Right lobe of liver (tissue), 6 donors: ENCODE measurements at regions not wholly inside any gene's neighbourhood (a gene's known extent, or its start where the extent isn't known, plus 50 kb on each side); places are given as distances from the start of the nearest gene placed in this dataset.

Source experiments
- ATAC-seq, 4 donors: fragments of 200-7000 bp; cut with Tn5 transposase; one replicate each; pipeline ENCODE4 v1.9.1; 2020; ENCODE audit warnings: mild to moderate bottlenecking in 4 of 4, moderate library complexity in 4 of 4
- DNase-seq, 3 donors: peaks; one replicate each; pipeline ENCODE4 v3.0.0-alpha.2; 2020
- H3K27ac ChIP-seq, 3 donors: fragments of 200-600 bp; one replicate each; pipeline ENCODE4 v1.8.0; 2022
- H3K27me3 ChIP-seq, 2 donors: fragments of 200-600 bp; one replicate each; pipeline ENCODE4 v1.8.0; 2022
- H3K36me3 ChIP-seq, 4 donors: fragments of 200-600 bp; sonication (generic) in 1 of 4; one replicate each; pipeline versions ENCODE4 v1.5.1 to v1.8.0; 2017 to 2022; ENCODE audit warnings: control low read depth in 1 of 4
- H3K4me1 ChIP-seq, 4 donors: fragments of 200-600 bp; sonication (generic) in 1 of 4; one replicate each; pipeline versions ENCODE4 v1.5.1 to v1.8.0; 2017 to 2022; ENCODE audit warnings: control low read depth in 1 of 4
- H3K4me3 ChIP-seq, 3 donors: fragments of 200-600 bp; one replicate each; pipeline ENCODE4 v1.8.0; 2022
- H3K9me3 ChIP-seq, 4 donors: fragments of 200-600 bp; sonication (generic) in 1 of 4; one replicate each; pipeline versions ENCODE4 v1.5.1 to v1.8.0; 2017 to 2022; ENCODE audit warnings: control low read depth in 1 of 4
- POLR2A ChIP-seq: fragments of 450-650 bp; IDR thresholded peaks from one replicate; pipeline ENCODE4 v1.6.1; 2017; ENCODE audit warnings: antibody characterized with exemption, mild to moderate bottlenecking
- WGBS: methylation state at CpG from one replicate; pipeline ENCODE4 v1.1.6; 2018; ENCODE audit warnings: low coverage, low lambda C conversion rate; ENCODE audit not compliant: insufficient coverage; ENCODE audit errors: missing lambda C conversion rate; 5-methylcytosine and 5-hydroxymethylcytosine counted together
- intact Hi-C, 2 donors: fragments of 100-400 bp; cut with DNase I; formaldehyde crosslinking; loops; one replicate each; pipeline versions ENCODE4 v1.11.2 to v1.14.1; 2022
- TF ChIP-seq, protein P1 (sequence below), 4 donors: fragments of 200-600 bp in 3 of 4; fragments of 450-650 bp in 1 of 4; IDR thresholded peaks; one replicate each; pipeline versions ENCODE4 v1.5.1 to v1.8.0; 2016 to 2022; ENCODE audit warnings: antibody characterized with exemption in 4 of 4, mild to moderate bottlenecking in 2 of 4
- donor health status: DM: no; HTN: yes; CAD: no.
- donor health status: DM: no; HTN: no; CAD: no.
- donor health status: DM: no; HTN: no; CAD: no.
- donor health status: DM: no; HTN: yes; CAD: no.
- donor health status: DM: no; HTN: yes; CAD: no.

- WGBS = 39% methylated on average over 9 of the region's 16 CpGs
- H3K27ac ChIP-seq = peak overlapping the region in 1 of 3 donors; percentile 13
- no peaks in the 10 kb centered on the region for H3K4me1 ChIP-seq
- no peaks in the 10 kb centered on the region for H3K36me3 ChIP-seq
- DNase-seq = peak in 2 of 3 donors; percentile 53 to 63
- no peaks in the 10 kb centered on the region for H3K27me3 ChIP-seq
- no peak overlapping the region for H3K4me3 ChIP-seq
- H3K9me3 ChIP-seq = no peaks in the 10 kb centered on the region
- peak; percentile 79 to 90 (median 84) for ATAC-seq
- intact Hi-C loops = no loop called here
- TF ChIP-seq POLR2A = no peak
- TF ChIP-seq, protein P1, sequence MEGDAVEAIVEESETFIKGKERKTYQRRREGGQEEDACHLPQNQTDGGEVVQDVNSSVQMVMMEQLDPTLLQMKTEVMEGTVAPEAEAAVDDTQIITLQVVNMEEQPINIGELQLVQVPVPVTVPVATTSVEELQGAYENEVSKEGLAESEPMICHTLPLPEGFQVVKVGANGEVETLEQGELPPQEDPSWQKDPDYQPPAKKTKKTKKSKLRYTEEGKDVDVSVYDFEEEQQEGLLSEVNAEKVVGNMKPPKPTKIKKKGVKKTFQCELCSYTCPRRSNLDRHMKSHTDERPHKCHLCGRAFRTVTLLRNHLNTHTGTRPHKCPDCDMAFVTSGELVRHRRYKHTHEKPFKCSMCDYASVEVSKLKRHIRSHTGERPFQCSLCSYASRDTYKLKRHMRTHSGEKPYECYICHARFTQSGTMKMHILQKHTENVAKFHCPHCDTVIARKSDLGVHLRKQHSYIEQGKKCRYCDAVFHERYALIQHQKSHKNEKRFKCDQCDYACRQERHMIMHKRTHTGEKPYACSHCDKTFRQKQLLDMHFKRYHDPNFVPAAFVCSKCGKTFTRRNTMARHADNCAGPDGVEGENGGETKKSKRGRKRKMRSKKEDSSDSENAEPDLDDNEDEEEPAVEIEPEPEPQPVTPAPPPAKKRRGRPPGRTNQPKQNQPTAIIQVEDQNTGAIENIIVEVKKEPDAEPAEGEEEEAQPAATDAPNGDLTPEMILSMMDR (IDR thresholded peaks at IDR 0.05) = peak in 1 of 4 donors; percentile 11
Measured at GRCh38 chr1:181152892-181153633, 64.6 kb downstream of the IER5 start.

DNA sequence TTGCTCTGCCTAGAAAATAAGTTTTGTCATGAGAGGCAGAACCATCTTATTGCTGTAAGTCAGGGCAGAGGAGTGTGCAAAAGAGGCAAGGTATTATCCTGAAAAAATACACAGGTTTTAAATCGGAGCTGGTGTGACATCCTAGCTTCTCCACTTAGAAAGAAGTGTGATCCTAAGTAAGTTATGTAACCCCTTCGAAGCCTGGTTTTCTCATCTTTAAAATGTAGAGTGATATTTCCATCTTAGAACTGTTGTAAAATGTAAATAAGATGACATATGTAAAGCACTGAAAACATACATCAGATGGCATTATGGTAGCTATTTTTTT is 65.1 kb downstream of the IER5 start:
- ATAC-seq (no peak), DNase-seq (no peak)
- no peaks in the 10 kb centered on the region for H3K9me3 ChIP-seq
- H3K27me3 ChIP-seq = no peaks in the 10 kb centered on the region
- H3K36me3 ChIP-seq = no peaks in the 10 kb centered on the region
- intact Hi-C loops = no loop called here
- H3K4me1 ChIP-seq = no peaks in the 10 kb centered on the region
- WGBS = 74% methylated on average over 2 of the region's 2 CpGs
- no peak overlapping the region for H3K27ac ChIP-seq
- H3K4me3 ChIP-seq = no peak overlapping the region
- TF ChIP-seq POLR2A = no peak
- TF ChIP-seq, protein P1 (IDR thresholded peaks at IDR 0.05) = no peak

DNA sequence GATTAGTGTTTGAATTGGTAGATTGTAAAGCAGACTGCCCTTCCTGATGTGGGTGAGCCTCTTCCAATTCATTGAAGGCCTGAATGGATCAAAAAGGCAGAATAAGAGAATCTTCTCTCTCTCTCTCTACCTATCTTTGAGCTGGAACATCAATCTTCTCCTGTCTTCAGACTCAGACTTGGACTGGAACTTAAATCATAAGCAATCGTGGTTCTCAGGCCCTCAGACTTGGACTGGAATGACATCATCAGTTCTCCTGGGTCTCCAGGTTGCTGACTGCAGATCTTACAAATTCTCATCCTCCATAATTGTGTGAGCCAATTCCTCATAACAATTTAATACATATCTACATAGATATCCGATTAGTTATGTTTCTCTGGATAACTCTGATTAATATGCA is 66.8 kb downstream of the IER5 start:
- ATAC-seq (no peak), DNase-seq (no peak)
- no peaks in the 10 kb centered on the region for H3K9me3 ChIP-seq
- TF ChIP-seq, protein P1 (IDR thresholded peaks at IDR 0.05) = no peak
- no peak for TF ChIP-seq POLR2A
- intact Hi-C loops = no loop called here
- no peak overlapping the region for H3K27ac ChIP-seq
- no peaks in the 10 kb centered on the region for H3K4me1 ChIP-seq
- H3K4me3 ChIP-seq = no peak overlapping the region
- WGBS = 79% methylated on average over 2 of the region's 2 CpGs
- no peaks in the 10 kb centered on the region for H3K36me3 ChIP-seq
- no peaks in the 10 kb centered on the region for H3K27me3 ChIP-seq

- no peaks in the 10 kb centered on the region for H3K4me1 ChIP-seq
- WGBS = 53% methylated on average over 3 of the region's 10 CpGs
- H3K4me3 ChIP-seq = no peak overlapping the region
- no peak for TF ChIP-seq POLR2A
- TF ChIP-seq, protein P1 (IDR thresholded peaks at IDR 0.05) = no peak
- no peak overlapping the region for H3K27ac ChIP-seq
- no peaks in the 10 kb centered on the region for H3K36me3 ChIP-seq
- DNase-seq = no peak
- intact Hi-C loops = no loop called here
- no peak for ATAC-seq
- peaks cover 0 to 8% (median 0%) of the 10 kb centered on the region in 4 donors for H3K9me3 ChIP-seq
- no peaks in the 10 kb centered on the region for H3K27me3 ChIP-seq
Measured at GRCh38 chr1:181159451-181160140, 71.1 kb downstream of the IER5 start.
